ENCODE measurements at regions not wholly inside any gene's neighbourhood (a gene's known extent, or its start where the extent isn't known, plus 50 kb on each side); places are given as distances from the start of the nearest gene placed in this dataset.
"Not testable (repeated sequence)": the region's sequence is repeated elsewhere in the genome, so short reads cannot be mapped to it uniquely, and the experiment has no call there.

DNA sequence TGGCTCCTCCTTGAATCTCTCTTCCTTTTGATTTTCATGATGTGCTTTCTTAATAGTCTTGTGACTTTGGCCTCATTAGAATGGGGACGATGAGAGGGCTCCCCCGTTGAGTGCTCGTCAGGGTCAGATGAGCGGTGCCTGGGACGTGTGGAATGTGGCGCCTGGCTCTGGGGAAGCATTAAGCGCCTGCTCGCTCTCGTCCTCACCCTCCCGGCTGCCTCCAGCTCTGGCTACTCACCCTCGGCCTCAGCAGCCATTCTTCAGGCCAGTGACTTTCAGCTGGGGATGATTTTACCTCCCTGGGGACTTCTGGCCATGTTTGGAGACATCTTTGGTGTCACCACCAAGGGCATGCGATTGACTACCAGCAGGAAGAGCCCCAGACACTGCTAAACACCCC lies 69.7 kb downstream of the RPS6KA4 start:
- DNase-seq, result no peak

- DNase-seq, result no peak
These were observed 71.0 kb downstream of the RPS6KA4 start for GRCh38 chr11:64429970-64430369.

DNA sequence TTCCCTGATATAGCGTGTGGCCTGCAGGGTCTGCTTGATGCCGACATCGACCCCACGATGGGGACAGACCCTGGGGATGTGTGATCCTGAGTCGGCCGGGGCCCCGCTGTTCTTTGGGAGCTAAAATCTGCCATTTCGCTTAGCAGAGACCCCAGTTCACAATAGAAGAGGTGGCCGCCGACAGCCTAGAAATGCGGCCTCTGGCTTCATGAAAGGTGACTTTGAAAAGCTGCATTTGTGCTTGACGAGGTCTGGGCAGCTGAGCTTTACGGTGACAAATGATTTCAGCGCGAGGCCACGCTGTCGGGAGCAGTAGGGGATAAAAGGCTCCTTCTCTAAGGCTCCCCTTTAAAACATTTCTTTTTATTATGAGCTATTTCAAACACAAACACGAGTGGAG lies 71.7 kb downstream of the RPS6KA4 start:
- no peak for DNase-seq

DNA sequence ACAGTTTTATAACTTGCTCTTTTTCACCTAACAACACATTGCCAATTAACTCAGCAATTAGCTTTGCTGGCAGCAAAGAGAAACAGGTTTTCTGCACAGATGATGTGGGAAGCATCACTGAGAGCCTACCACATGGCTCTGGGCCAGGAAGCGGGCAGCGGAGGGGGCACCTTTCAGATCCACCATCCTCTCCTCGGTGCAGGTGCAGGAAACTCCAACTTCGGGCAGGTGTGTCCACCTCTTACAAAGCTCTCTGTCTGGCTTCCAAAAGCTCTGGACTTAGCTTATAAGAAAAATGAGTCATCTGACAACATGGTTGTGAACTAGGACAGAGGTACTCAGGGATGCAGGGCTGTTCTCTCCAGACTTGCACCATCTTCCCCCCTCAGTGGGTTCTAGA lies 77.0 kb downstream of the RPS6KA4 start:
- no peak for DNase-seq

GRCh38 chr11:64437426-64437825 lies 78.5 kb downstream of the RPS6KA4 start:
- DNase-seq, result no peak

DNA sequence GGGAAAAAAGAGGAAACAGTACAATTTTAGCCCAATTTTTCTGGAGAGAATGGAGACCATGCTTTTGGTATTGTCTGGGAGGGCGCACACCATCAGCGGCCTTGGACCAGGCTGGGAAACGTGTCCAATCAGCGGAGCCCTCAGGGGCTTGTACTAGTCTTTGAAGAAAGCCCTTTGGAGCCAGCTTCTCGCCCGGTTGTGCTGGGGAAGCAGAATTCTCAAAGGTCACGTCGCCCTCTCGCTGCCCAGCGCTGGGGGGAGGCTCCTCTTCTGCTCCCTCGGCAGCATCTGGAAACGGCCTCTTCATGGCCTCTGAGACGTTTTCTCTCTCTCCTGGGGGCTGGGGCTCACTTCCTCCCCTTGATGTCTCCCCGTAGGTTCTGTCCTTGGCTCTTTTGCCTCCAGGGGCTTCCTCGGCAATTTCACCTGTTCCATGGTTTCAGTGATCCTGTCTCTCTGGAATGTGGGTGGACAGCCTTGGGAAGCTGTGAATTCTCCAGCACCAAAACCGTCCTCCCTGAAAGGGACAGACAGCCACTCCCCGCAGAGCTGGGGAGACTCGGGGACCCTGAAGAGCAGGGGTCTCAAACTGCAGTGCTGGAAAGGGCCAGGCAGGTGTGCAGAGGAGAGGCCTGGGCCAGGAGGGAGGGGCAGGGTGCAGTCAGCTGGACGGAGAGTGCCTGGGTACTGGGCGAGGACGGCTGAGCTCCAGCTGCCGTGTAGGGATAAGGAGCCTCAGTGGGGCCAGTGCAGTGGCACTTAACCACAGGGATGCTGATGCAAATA lies 80.2 kb downstream of the RPS6KA4 start:
- no peak for DNase-seq

DNA sequence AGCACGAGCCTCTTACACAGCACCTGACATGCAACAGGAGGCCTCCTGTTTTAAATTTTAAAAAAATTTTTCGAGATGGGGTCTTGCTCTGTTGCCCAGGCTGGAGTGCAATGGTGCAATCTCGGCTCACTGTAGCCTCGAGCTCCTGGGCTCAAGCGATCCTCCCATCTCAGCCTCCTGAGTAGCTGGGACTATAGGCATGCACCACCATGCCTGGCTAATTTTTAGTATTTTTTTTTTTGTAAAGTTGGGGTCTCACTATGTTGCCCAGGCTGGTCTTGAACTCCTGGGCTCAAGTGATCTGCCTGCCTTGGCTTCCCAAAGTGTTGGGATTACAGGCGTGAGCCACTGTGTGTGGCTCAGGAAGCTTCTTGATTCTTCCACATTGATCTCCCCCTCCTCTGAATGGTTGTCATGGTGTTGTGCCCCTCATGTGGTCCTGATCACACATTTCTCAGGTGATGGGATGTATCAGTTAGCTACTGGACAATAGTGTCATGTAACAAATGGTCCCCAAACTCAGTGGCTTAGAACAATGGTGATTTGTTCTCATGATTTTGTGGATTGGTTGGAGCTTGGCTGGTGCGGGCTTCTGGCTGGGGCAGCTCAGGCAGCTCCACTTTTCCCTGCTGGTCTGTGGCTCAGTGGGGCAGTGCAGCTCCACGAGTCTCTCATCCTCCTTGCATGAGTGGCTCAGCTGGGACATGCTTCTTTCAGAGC lies 81.0 kb downstream of the RPS6KA4 start:
- DNase-seq, result not testable (repeated sequence)

DNA sequence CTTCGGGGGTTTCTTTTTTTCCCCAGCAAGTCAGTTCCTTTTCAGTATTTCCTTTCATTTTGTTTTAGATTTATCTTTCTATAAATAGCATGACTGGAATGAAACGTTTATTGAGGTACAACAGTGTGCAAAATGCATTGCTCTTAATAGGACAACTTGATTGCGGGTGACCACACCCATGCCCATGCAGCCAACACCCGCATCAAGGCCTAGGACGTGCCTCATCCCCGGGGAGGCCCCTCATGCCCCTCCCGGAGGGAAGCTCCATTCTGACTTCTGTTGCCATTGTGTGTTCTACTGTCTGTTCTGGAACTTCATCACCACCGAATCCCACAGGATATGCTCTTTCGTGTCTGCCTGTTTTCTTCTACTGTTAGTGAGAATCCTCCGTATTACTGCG lies 82.2 kb downstream of the RPS6KA4 start:
- DNase-seq, result no peak

- DNase-seq, result no peak
These were observed 84.0 kb downstream of the RPS6KA4 start for GRCh38 chr11:64443001-64443400.

GRCh38 chr11:64444838-64445441 lies 86.0 kb downstream of the RPS6KA4 start:
- peak; percentile 19 for DNase-seq

DNA sequence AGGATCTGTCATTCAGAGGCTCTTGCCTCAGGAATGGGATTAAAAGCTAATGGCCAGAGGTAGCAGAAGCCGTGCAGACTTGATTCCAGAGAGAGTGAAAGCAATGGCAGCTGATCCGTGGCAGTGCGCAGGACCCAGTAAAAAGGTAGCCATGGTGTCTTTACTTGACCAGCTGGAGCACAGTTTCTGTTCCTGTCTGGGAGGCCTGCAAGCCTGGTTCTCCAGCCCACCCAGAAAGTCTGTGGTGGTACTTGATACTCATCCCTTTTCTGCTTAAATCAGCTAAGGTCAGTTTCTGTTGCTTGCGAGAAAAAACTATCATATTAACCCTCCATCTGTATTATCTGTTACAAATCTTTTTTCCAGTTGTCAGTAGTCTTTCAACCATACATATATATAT lies 86.7 kb downstream of the RPS6KA4 start:
- DNase-seq, result no peak

DNA sequence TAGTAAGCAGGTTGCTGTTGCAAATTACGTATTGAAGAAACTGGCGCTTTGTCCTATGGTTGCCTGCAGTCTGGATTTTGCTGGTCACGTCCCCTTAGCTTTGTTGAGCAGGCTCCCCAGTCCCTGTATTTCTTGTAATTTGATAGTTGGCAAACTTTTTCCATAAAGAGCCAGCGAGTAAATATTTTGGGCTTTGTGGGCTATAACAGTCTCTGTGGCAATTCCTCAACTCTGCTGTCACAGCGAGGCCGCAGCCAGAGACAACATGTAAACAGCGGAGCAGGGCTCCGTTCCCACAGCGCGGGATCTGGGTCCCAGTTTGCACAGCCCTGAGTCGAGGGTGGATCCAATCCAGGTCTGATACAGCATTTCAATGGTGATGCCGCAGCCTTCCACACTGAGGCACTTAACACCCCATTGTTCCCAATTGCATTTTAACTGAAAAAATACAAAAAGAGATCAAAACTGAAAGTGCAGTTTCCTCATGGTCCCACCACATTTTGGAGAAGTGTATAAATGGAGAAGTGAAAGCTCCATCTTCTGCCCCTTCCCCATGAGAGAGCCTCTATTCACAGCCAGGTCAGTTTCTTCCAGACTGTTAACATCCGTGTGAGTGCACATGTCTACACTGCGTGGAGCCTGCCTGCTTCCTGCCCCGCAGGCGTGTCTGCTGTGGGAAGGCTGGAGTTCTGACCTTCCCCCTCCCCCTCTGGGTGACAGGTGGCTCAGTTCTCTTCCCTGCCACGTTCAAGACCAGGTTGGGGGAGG lies 89.1 kb downstream of the RPS6KA4 start:
- peak; percentile 29 for DNase-seq

GRCh38 chr11:64448599-64449380 lies 89.8 kb downstream of the RPS6KA4 start:
- peak; percentile 56 for DNase-seq

DNA sequence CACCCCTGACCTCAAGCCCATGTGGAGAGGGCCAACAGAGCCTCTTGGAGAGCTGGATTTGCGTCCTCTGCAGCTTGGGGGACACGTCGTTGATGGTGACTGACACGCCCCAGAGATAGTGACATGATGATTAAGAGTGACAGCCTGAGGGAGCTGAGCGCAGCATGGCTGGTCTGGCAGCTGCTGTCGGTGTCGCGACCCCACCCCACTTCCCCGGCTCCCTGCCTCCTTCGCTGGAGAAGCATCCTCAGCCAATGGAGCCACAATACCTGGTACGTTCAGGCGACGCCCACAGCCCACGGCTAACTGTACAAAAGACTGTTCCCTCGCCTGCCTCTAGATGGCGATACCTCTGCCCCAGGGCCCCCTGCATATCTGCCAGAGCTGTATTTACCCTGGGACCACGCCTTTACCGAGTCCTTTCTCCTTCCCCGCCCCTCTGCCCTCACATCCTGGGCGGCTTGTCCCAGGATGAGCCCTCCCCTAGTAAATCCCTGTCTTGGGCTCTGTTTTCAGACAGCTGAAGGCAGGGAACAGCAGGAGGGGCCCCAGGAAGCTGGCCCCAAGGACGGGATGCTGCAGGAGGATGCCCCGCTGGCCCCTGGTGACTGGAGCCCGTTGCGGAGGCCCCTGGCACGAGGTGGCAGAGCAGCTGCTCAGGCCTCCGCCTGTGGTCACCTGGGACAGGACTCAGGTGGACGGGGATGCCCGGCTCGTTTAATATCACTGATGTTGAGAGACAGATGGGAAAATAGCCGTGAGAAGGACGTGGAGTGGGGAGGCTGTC lies 90.6 kb downstream of the RPS6KA4 start:
- DNase-seq, result peak; percentile 47

- DNase-seq, result no peak
These were observed 91.2 kb downstream of the RPS6KA4 start for GRCh38 chr11:64450168-64450560.

DNA sequence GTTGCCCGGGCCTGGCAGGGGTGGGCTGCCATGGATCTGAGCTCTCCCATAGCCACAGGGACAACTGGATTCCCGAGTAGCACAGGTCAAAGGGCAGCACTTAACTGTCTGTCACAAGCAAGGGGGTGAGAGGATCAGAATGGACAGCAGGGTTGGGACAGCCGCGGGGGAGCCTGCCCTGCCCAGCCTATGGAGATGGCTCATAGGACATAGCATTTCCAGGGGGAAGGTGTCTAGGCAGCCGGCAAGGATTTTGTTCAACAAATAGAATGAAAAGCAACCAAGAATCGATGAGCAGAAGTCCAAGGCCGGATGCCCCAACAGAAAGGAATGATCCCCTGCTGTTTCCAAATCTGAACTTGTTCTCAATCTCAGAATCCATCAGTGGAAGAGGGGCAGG lies 92.9 kb downstream of the RPS6KA4 start:
- DNase-seq, result no peak

GRCh38 chr11:64453466-64453865 lies 94.5 kb downstream of the RPS6KA4 start:
- no peak for DNase-seq

GRCh38 chr11:64455456-64456261 lies 96.7 kb downstream of the RPS6KA4 start:
- no peak for DNase-seq

GRCh38 chr11:64456509-64457320 lies 97.8 kb downstream of the RPS6KA4 start:
- no peak for DNase-seq

Data from fibroblast of skin of right quadriceps (primary cell).